ENCODE measurements at regions not wholly inside any gene's neighbourhood (a gene's known extent, or its start where the extent isn't known, plus 50 kb on each side); places are given as distances from the start of the nearest gene placed in this dataset.
"Not testable (repeated sequence)": the region's sequence is repeated elsewhere in the genome, so short reads cannot be mapped to it uniquely, and the experiment has no call there.

DNA sequence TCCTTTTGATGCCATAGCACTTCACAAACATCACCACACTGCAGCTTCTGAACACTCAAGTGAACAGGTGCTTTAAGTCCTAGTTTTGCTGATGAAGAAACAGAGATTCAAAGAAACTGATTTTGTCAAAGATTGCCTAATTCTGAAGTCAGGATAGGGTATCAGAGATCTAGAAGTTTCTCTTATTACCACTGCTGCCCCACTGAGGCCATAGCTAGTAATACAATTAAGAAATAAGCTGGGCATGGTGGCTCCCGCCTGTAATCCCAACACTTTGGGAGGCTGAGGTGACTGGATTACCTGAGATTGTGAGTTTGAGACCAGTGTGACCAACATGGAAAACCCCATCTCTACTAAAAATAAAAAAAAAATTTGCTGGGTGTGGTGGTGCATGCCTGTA is 458.3 kb upstream of the SEL1L start:
- no peak overlapping the region for H3K27ac ChIP-seq

DNA sequence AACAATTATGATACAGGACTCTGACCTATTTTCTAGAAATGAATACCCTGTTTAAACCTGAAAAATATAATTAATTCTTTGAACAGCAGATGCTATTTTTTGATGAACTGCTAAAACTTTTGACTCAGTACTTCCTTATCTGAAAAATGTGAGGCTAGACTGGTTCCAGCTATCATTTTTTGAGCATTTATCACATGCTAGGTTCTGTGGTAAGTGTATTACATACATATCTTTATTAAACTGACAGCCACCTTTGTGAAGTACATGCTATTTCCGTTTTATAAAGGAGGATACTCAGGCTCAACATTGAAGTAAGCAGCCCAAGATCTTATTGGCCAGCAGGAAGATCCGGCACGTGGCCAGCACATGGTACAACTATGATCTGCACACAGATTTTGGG is 459.8 kb upstream of the SEL1L start:
- no peak overlapping the region for H3K27ac ChIP-seq
- H3K4me3 ChIP-seq: no peak overlapping the region

More for the DNA sequence above, 458.3 kb upstream of the SEL1L start:
- no peak overlapping the region for H3K4me3 ChIP-seq

DNA sequence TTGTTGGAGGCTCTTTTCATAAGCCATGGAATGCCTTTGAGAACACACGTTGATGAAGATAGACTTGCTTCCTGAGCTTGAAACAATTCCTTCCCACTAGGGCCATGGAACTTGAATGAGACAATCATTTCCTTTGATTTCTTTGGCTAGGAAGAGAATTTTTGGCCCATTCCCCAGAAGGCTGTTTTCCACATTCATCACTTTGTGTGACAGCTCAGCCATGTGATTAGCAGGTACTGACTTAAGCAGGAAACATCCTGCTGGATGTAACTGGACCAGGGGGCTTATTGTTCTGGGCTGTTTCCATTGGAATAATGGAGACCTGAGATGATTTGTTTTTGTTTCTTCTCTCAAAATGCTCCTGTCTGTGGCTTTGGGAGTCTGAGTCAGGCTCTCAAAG is 469.8 kb upstream of the SEL1L start:
- Histone ChIP-seq H3K27ac (no peak overlapping the region), H3K4me3 (no peak overlapping the region)

DNA sequence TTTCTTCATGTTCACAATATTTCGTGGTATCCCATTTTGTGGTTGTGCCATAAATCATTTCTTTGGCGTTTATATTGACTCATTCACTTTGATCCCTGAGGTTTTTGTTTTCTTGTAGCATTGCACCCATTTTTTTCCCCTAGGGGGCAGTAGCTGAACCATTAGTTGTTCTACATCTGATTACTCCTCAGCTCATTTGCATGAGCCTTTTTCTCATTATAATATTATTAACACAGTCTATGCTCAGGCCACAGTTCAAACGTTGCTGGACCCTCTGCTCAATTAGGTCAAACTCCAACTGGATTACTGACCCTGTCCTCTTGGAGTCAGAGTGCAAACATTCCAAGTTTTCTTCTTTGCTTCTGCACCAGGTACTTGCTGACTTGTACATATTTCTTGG is 475.4 kb upstream of the SEL1L start:
- Histone ChIP-seq H3K27ac (no peak overlapping the region), H3K4me3 (no peak overlapping the region)

DNA sequence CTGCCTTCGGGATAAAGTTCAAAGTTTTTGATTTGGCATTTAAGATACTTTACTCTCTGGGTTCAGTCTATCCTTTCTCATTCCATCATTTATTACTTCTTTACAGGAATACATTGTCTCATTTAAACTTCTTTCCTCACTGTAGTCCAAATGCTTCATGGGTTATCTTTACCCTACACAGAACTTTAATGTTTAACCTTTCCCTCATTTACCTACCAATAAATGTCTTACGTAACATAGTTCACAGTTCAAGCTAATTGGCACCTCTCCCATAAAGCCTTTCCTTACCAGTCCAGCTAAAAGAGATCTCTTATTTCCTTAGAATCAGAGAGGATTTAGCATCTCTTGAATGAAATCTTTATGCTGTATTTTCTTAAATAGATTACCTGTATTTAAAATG is 476.3 kb upstream of the SEL1L start:
- Histone ChIP-seq H3K27ac (no peak overlapping the region), H3K4me3 (no peak overlapping the region)

DNA sequence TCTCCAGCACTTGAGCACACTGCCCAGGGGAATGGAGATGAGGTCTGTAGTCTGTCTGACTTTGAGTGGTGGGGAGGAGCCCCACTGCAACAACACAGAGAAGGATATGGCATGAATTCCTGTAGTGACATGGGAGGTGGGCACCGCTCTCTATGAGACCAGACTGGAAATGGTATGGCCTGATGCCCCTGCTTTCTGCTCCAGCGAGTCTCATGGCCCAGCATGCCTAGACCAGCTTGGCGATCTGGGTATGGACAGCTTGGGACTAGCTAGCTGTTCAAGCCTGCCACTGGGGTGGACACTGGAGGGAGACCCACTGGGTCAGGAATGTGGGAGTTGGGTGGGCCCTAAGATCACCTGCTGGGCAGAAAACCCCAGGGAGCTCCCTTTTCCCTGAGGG is 477.8 kb upstream of the SEL1L start:
- H3K27ac ChIP-seq: no peak overlapping the region
- H3K4me3 ChIP-seq: no peak overlapping the region

DNA sequence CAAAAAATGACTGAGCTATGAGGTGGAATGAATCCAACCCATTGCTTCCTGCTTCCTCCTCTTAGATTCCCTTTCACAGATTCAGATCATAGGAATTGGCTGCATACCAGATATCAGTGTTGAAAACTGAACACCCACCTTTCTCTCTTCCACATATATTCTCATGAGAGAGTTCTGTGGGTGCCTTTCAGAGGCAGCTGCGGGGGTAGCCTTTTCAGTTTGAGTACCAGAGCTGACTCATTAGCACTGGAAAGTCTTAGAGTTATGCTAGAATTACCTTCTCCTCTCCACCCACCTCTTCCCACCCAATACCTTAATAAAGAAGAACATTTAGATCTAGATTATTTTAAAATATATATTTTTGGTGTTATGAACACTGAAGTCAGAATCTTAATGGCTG is 495.4 kb upstream of the SEL1L start:
- Histone ChIP-seq H3K27ac (no peak overlapping the region), H3K4me3 (no peak overlapping the region)

DNA sequence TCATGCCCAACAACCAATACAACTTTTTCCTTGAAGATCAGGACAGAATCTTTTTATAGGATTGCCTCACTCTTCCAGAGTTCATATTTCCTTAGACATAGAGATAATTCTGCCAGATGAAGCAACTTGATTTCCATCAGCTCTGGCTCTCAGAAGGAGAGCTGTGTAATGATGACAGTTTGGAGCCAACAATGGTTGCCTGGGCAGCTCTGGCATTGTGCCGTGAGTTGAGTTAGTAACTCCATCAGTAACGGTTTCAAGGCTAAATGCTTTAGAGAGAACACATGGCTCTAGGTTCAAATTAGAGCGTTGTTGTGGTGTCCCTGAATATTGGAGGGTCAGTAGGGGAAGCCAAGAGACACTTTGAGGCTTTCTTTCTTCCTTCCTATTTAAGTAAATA is 501.7 kb upstream of the SEL1L start:
- no peak overlapping the region for H3K4me3 ChIP-seq
- no peak overlapping the region for H3K27ac ChIP-seq

DNA sequence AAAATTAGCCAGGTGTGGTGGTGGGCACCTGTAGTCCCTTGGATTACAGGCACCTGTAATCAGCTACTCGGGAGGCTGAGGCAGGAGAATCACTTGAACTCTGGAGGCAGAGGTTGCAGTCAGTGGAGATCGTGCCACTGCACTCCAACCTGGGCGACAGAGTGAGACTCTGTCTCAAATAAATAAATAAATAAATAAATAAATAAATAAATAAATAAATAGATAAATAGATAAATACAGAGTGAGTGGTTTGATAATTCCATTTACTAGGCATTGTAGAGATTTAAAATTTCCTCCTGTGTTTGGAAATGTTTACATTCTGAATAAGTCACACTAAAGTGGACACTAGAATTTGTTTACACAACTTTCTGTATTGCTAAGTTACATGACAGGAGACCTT is 504.4 kb upstream of the SEL1L start:
- not testable (repeated sequence) for H3K4me3 ChIP-seq, H3K27ac ChIP-seq

DNA sequence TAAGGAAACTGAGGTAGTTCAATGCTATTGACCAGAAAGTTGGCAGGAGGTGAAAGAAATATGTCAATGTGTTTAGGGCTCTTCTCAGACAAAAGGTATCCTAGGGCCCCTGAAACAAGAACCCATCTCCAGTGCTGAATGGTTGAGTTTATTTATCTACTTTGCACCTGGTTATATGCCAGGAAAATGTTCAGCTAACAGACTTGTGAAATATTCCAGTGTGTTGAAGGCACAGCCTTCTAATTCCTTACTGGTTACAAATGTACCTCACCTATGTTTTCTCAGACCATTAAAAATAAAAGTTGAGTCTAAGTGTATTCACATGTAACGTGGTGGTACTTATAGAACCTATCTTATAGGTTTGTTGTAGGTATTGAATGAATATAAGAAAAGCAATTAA is 511.7 kb upstream of the SEL1L start:
- no peak overlapping the region for H3K27ac ChIP-seq

DNA sequence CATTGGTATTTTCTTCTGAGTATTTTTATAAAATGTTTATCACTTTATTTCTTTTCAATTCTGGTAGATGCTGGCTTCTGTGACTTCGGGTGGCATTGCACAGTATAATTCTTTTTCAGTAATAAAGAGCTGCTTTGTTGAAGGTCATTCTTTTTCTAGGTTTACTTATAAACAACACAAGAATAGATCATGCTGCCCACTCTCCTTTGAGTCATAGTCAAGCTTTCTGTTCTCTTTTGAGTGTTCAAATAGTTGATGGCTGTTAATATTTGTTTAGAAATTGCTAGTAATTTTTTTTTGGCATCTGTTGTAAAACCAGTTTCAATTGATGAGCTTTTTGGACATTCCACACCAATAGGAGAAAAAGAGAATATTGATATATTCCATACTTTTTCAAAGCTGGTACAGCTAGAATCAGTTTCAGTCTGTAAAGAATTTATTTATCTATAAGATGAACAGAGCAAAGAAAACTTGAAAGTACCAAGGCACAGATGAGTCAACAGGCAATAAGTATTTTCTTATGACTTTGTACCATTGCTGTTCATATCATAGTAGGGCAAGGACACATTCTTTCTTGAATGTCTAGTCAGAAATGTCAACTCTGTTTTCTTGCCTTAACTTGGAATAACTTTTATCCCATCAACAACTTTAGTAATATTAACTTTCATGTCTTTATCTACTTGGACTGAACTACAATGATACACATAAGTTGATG is 513.0 kb upstream of the SEL1L start:
- H3K4me3 ChIP-seq: no peak overlapping the region
- no peak overlapping the region for H3K27ac ChIP-seq

More for the DNA sequence above, 511.7 kb upstream of the SEL1L start:
- no peak overlapping the region for H3K4me3 ChIP-seq

DNA sequence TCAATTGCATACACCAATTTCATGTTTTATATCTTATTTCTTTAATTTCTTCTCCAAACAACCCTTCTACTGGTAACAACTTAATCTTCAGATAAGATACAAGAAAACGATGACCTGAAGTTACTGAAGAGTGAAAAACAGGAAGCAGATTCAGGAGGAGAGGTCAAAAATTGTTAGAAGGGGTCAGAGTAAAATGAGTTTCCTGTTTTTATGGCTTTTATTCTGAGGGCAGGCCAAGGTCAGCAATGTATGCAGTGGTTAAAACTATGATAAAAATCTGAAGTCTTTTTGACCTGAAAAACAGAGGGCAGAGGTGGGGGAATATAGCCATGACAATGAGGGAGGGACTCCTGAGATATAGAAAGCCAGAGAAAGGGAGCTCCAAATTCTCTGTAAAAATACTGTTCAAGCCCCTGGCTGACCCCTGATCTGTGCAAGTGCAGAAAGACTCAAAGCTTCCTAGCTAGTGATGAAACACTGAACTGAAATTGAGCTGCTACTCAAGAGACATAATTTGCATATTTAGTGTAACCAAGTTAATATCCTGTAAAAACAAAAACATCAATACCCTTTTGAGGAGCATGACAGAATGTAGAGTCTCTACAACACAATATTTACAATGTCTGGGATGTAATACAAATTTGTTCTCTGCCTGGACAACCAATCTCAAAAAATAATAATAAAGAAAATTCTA is 514.3 kb upstream of the SEL1L start:
- H3K27ac ChIP-seq: no peak overlapping the region
- no peak overlapping the region for H3K4me3 ChIP-seq

DNA sequence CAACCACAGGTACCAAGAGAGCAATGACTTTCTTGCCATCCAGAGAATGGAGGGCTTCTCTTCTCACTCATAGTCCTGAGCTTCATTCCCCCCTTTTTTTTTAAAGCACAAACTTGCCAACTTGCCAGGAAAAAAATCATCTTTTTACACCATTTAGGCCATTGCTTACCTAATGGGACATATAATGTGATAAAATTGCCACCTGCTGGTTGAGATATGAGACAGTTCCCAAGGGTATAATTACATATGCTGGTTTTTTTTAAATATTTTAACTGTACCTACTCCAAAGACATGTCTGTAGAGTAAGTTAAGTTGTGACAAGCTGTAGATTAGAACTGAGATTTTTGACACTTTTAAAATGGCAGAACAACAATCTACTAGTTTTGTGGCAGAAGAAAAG is 519.1 kb upstream of the SEL1L start:
- H3K27ac ChIP-seq: no peak overlapping the region
- no peak overlapping the region for H3K4me3 ChIP-seq

DNA sequence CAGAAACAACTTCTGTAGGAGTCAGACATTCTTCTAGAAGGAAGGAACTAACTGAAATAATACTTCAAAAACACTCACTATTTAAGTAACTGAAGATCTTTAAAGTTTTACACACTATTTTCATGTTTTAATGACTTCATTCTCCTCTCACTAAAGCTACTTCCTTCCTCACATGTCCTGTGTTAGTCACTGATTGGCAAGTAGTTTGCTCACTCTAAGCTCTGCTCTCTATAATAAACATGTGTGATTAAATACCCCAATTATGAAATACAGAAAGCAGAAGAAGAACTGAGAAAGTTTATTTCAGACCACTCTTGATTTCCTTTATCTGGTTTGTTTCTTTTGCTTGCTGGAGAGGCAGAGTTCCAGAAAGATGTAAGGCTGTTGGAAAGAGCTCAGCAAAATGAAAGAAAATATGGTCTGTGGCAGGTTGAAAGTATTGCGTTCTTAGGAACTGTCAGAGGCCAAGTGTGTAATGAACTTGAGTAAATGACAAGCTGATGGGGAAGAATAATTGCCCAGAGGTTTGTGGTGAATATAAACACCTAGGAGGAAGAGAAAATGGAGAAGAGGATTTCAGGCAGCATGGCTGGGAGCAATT is 522.0 kb upstream of the SEL1L start:
- H3K4me3 ChIP-seq: no peak overlapping the region
- H3K27ac ChIP-seq: peak overlapping the region in 1 of 21 experiments; percentile 3

DNA sequence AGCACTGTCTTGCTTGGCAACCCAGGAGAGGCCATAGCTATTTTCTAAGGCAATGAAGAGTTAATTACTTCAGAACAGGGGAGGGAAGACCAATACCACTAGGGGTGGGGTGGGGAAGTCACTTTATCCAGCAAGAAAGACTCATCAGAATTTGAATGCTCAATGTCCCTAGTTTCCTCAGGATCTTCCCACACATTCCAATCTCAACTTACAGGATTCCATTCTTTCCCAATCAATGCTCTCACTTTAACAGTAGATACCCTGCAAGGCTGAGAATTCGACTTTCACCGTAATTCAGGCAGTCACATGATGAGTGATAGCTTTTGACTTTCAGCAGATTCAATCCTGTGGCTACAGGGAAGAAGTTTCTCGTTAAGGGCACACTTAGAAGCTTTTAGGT is 526.6 kb upstream of the SEL1L start:
- no peak overlapping the region for H3K27ac ChIP-seq

DNA sequence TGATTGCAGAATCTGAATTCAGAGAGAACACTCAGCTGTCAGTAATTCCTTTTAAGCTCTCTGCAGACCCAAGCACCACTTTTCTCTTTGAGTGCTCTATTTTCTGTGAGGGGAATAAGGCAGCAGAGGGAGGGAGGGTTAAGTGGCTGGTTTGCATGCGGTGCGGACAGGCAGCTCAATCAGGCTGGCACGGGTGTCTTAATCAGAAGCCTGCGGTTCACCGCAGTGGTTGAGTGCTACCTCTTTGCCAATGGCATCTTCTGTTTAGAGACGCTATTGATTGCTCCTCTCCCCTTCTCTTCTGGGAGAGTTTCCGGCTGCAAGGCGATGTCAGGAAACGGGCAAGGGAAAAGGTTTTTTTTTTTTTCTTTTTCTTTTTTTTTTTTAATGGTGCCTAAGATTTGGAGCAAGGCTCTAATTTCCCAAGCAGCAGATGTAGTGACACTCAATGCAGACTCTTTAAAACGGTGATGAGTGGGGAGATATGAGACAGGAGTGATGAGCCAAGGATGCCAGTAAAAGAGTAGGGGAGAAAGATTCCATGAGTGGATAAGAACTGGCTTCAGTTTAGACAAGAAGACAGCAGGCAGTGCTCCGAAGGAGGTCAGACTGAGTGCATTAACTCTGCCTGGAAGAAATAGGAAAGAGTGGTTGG is 533.7 kb upstream of the SEL1L start:
- Histone ChIP-seq H3K4me3 (no peak overlapping the region), H3K27ac (no peak overlapping the region)

More for the DNA sequence above, 526.6 kb upstream of the SEL1L start:
- no peak overlapping the region for H3K4me3 ChIP-seq

DNA sequence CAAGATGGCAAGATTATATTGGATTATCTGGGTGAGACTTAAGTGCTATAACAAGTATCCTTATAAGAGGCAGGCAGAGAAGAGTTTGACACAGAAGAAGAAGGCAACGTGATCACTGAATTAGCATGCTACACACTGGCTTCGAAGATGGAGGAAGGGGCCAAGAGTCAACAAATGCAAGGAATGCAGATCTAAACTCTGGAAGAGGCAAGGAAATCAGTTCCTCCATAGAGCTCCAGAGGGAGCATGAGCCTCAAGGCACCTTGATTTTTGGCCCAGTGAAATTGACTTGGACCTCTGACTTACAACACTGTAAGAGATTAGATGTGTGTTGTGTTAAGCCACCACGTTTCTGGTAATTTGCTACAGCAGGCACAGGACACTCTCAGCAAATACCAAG is 536.4 kb upstream of the SEL1L start:
- no peak overlapping the region for H3K4me3 ChIP-seq

DNA sequence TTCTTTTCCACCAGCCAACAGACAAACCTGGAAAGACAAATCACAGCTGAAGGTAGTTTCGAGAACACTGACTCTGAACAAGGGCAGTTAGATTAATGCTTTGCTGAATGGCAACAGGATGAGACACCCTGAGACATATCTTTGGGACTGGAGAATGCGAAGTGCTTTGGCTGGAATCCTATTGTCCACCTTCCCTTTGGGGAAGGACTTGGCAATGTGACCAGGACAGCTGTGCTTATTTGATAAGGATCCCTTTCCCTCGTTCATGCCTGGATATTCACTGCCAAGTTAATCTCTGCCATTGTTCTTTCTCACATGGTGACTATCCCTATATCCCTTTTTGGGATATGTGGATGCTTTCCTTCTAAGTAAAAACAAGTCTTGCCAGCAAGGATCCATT is 537.1 kb upstream of the SEL1L start:
- no peak overlapping the region for H3K4me3 ChIP-seq
- H3K27ac ChIP-seq: no peak overlapping the region

More for the DNA sequence above, 536.4 kb upstream of the SEL1L start:
- H3K27ac ChIP-seq: no peak overlapping the region

DNA sequence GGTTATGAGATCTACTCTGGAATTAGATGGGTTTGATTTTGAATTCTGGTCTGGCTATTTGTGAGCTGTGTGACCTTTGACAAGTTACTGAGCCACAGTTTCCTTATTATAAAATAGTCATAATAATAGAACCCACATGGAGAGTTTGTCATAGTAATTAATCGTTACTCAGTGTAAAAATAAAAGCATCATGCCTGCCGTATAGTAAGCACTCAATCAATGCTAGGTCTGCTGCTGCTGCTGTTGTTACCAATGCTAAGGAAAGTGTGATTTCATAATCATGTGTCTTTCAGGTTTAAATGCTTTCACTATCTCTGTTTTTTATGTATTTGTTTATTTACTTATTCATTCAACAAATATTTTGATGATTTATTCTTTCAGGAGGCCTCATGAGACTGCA is 539.9 kb upstream of the SEL1L start:
- no peak overlapping the region for H3K27ac ChIP-seq

DNA sequence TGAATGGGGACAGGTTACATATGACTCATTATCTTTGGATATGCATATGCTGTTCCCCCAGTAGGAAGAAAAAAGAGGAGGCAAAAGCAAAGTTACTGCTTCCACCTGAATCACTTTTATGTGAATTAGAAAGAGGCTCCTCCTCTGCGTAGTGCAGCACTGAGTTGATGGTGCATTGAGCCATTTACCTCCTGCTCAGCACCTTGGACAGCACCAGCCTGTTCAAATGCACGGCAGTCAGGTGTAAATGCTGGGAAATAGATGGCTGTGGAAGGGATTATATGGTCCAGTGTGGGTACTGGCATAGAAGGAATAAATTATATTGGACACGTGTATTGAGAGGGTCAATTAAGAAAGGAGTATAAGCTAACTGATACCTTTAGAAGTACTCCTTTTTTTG is 541.9 kb upstream of the SEL1L start:
- no peak overlapping the region for H3K4me3 ChIP-seq

More for the DNA sequence above, 539.9 kb upstream of the SEL1L start:
- H3K4me3 ChIP-seq: no peak overlapping the region

DNA sequence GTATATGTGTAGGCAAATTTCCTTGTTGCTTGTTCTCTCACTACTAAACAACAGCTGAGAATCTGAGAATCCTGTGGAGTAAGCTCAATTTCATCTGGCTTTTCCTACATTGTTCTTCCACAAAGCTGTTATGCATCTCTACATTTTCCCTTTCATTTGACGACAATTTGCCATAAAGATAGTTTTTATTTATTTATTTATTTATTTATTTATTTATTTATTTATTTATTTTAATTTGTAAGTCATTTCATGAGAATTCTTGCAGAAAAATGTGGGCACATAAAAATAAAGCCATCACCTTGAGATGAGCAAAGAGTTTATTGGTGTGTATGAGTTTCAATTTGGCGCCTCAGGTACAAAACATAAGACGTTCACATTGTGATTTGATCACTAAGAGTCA is 545.9 kb upstream of the SEL1L start:
- Histone ChIP-seq H3K27ac (no peak overlapping the region), H3K4me3 (no peak overlapping the region)

More for the DNA sequence above, 541.9 kb upstream of the SEL1L start:
- no peak overlapping the region for H3K27ac ChIP-seq
